IMR-90 (cell line): ENCODE measurements at regions not wholly inside any gene's neighbourhood (a gene's known extent, or its start where the extent isn't known, plus 50 kb on each side); places are given as distances from the start of the nearest gene placed in this dataset.

Source experiments
- ATAC-seq: fragments of 200-7000 bp; cut with Tn5 transposase; 2 replicates; pipeline ENCODE4 v1.9.1; 2020; ENCODE audit warnings: low read depth, mild to moderate bottlenecking, moderate library complexity
- BruUV-seq: library from RNA; stranded (reverse); fragments of 400-500 nt; replicated peaks from 2 replicates; lab custom pipeline; 2021; lab: Mats Ljungman, UMichigan
- CTCF ChIA-PET: fragments of 300-600 bp; formaldehyde crosslinking; extraction: SDS; loops from one replicate; lab custom pipeline; 2021; ENCODE audit warnings: antibody characterized with exemption; lab: Yijun Ruan, JAX
- POLR2A ChIA-PET: fragments of 300-600 bp; sonication (Branson Sonifier 250); formaldehyde crosslinking; loops from one replicate; lab custom pipeline; 2022; ENCODE audit warnings: antibody characterized with exemption; ENCODE audit not compliant: unreplicated experiment; lab: Charles Lee
- DNase-seq: peaks from one replicate; pipeline ENCODE4 v3.0.0; 2013
- H2AFZ ChIP-seq: replicated peaks from 2 replicates; pipeline ENCODE3; 2013; ENCODE audit warnings: low read length, mild to moderate bottlenecking; ENCODE audit not compliant: poor library complexity
- H2AK5ac ChIP-seq: 2 replicates; pipeline ENCODE4 v1.6.1; 2013; ENCODE audit warnings: low read depth, low read length, inconsistent platforms
- H2AK9ac ChIP-seq: replicated peaks from 2 replicates; pipeline ENCODE3; 2013; ENCODE audit warnings: mild to moderate bottlenecking, low read depth, low read length, moderate library complexity; ENCODE audit not compliant: poor library complexity
- H2BK120ac ChIP-seq: 2 replicates; pipeline ENCODE4 v1.6.1; 2013; ENCODE audit warnings: low read depth, low read length, inconsistent platforms
- H2BK15ac ChIP-seq: 3 replicates; pipeline ENCODE4 v1.6.1; 2013; ENCODE audit warnings: low read depth, low read length, inconsistent platforms
- H2BK20ac ChIP-seq: 2 replicates; pipeline ENCODE4 v1.6.1; 2013; ENCODE audit warnings: low read depth, mild to moderate bottlenecking, inconsistent platforms, low read length, moderate library complexity
- H2BK5ac ChIP-seq: 2 replicates; pipeline ENCODE4 v1.6.1; 2013; ENCODE audit warnings: mild to moderate bottlenecking, low read depth, low read length, inconsistent platforms; ENCODE audit not compliant: poor library complexity, severe bottlenecking
- H3K14ac ChIP-seq: replicated peaks from 2 replicates; pipeline ENCODE4 v1.6.1; 2013; ENCODE audit warnings: low read depth, low read length, inconsistent platforms
- H3K18ac ChIP-seq: 2 replicates; pipeline ENCODE4 v1.6.1; 2013; ENCODE audit warnings: low read depth, low read length, control low read depth
- H3K23ac ChIP-seq: 2 replicates; pipeline ENCODE4 v1.6.1; 2013; ENCODE audit warnings: low read depth, low read length, inconsistent platforms
- H3K27ac ChIP-seq: 2 replicates; pipeline ENCODE4 v1.5.1; 2013; ENCODE audit warnings: mild to moderate bottlenecking, control low read depth, low read length; ENCODE audit not compliant: insufficient read depth
- H3K27me3 ChIP-seq: 2 replicates; pipeline ENCODE4 v1.6.1; 2013; ENCODE audit warnings: low read length; ENCODE audit not compliant: control insufficient read depth, insufficient read depth
- H3K36me3 ChIP-seq: 2 replicates; pipeline ENCODE4 v1.6.1; 2013; ENCODE audit warnings: low read length, mixed read lengths; ENCODE audit not compliant: control insufficient read depth, insufficient read depth
- H3K4ac ChIP-seq: 2 replicates; pipeline ENCODE4 v1.6.1; 2013; ENCODE audit warnings: low read depth, low read length, inconsistent platforms
- H3K4me1 ChIP-seq: 2 replicates; pipeline ENCODE4 v1.6.1; 2013; ENCODE audit warnings: low read length, mixed read lengths; ENCODE audit not compliant: control insufficient read depth, insufficient read depth
- H3K4me2 ChIP-seq: 2 replicates; pipeline ENCODE4 v1.6.1; 2013; ENCODE audit warnings: low read depth, mild to moderate bottlenecking, control low read depth, low read length, moderate library complexity
- H3K4me3 ChIP-seq: 2 replicates; pipeline ENCODE4 v1.5.1; 2013; ENCODE audit warnings: low read depth, mild to moderate bottlenecking, control low read depth, low read length, moderate library complexity; ENCODE audit not compliant: insufficient read depth
- H3K56ac ChIP-seq: 2 replicates; pipeline ENCODE4 v1.6.1; 2013; ENCODE audit warnings: low read length, inconsistent platforms; ENCODE audit not compliant: insufficient read depth; ENCODE audit errors: extremely low read depth
- H3K79me1 ChIP-seq, 2 experiments: 2 replicates each; pipeline ENCODE4 v1.6.1; 2013; ENCODE audit warnings: low read length in 2 of 2, inconsistent platforms in 1 of 2, low read depth in 1 of 2
- H3K9ac ChIP-seq: 2 replicates; pipeline ENCODE4 v1.6.1; 2013; ENCODE audit warnings: low read depth, low read length, control low read depth
- H3K9me1 ChIP-seq: 2 replicates; pipeline ENCODE4 v1.6.1; 2013; ENCODE audit warnings: low read length, inconsistent platforms; ENCODE audit not compliant: insufficient read depth
- H3K9me3 ChIP-seq: 2 replicates; pipeline ENCODE4 v1.6.1; 2013; ENCODE audit warnings: low read length; ENCODE audit not compliant: control insufficient read depth, insufficient read depth
- H4K20me1 ChIP-seq: 2 replicates; pipeline ENCODE4 v1.6.1; 2013; ENCODE audit warnings: low read length, inconsistent platforms; ENCODE audit not compliant: insufficient read depth
- H4K5ac ChIP-seq: 2 replicates; pipeline ENCODE4 v1.6.1; 2013; ENCODE audit warnings: mild to moderate bottlenecking, low read depth, low read length, control low read depth
- H4K8ac ChIP-seq, 2 experiments: 2 replicates each; pipeline ENCODE4 v1.6.1; 2013; ENCODE audit warnings: low read depth in 2 of 2, low read length in 2 of 2, control low read depth in 1 of 2, inconsistent platforms in 1 of 2
- H4K91ac ChIP-seq: 2 replicates; pipeline ENCODE4 v1.6.1; 2013; ENCODE audit warnings: low read depth, low read length, inconsistent platforms; ENCODE audit not compliant: insufficient read depth
- BHLHE40 ChIP-seq: fragments of 150-350 bp; IDR thresholded peaks from 2 replicates; pipeline ENCODE4 v1.6.1; 2016; ENCODE audit warnings: mild to moderate bottlenecking, low read depth, low read length
- WGBS, 2 experiments: methylation state at CpG; one replicate each; pipeline versions ENCODE4 v1.1.5 to v1.1.7; 2013; ENCODE audit warnings: missing lambda C conversion rate in 2 of 2; ENCODE audit not compliant: insufficient read length in 1 of 2; ENCODE audit errors: extremely low coverage in 2 of 2; 5-methylcytosine and 5-hydroxymethylcytosine counted together
- dilution Hi-C: fragments of 300-500 bp; cut with HindIII; formaldehyde crosslinking; loops from one replicate; pipeline ENCODE4 v1.14.3; 2018; ENCODE audit warnings: low sequenced_read_pairs; ENCODE audit not compliant: unreplicated experiment
- in situ Hi-C: fragments of 300-500 bp; cut with MboI; formaldehyde crosslinking; loops from 3 replicates; pipeline ENCODE4 v1.14.3; 2019; ENCODE audit warnings: low sequenced_read_pairs, inconsistent platforms, mixed read lengths
- intact Hi-C: fragments of 100-400 bp; cut with micrococcal nuclease; formaldehyde crosslinking; loops from 2 replicates; pipeline ENCODE4 v1.10.0; 2022

GRCh38 chr6:145544514-145544913, 190.8 kb downstream of the EPM2A start:
- no peak for TF ChIP-seq BHLHE40
- H3K4me2 ChIP-seq: no peak overlapping the region
- no peak overlapping the region for H2BK15ac ChIP-seq
- H4K91ac ChIP-seq: no peak overlapping the region
- in situ Hi-C loops (no loop called here), dilution Hi-C loops (no loop called here), intact Hi-C loops (no loop called here)
- no peaks in the 10 kb centered on the region for H4K20me1 ChIP-seq
- no peak overlapping the region for H4K5ac ChIP-seq
- no peak overlapping the region for H3K4me3 ChIP-seq
- no peaks in the 10 kb centered on the region for H3K27me3 ChIP-seq
- no TSS peak for BruUV-seq
- no peak overlapping the region for H2BK120ac ChIP-seq
- CTCF ChIA-PET: no interaction called here
- H3K27ac ChIP-seq: no peak overlapping the region
- H3K36me3 ChIP-seq: no peaks in the 10 kb centered on the region
- POLR2A ChIA-PET: no interaction called here
- H2BK20ac ChIP-seq: no peak overlapping the region
- H3K18ac ChIP-seq: no peak overlapping the region
- H3K9me1 ChIP-seq: no peaks in the 10 kb centered on the region; the same call in 1 of the 2 replicates
- no peak overlapping the region for H2AK9ac ChIP-seq
- ATAC-seq (no peak), DNase-seq (no peak)
- no peak overlapping the region for H3K56ac ChIP-seq
- H4K8ac ChIP-seq: no peak overlapping the region
- H2BK5ac ChIP-seq: no peak overlapping the region
- H3K79me1 ChIP-seq: no peaks in the 10 kb centered on the region
- no peaks in the 10 kb centered on the region; the same call in 1 of the 2 replicates for H3K4me1 ChIP-seq
- H2AK5ac ChIP-seq: no peak overlapping the region
- H3K9ac ChIP-seq: no peak overlapping the region
- no peak overlapping the region for H3K14ac ChIP-seq
- no peaks in the 10 kb centered on the region for H3K9me3 ChIP-seq
- H2AFZ ChIP-seq: no peak overlapping the region
- no peak overlapping the region for H3K23ac ChIP-seq
- no peak overlapping the region for H3K4ac ChIP-seq
- WGBS, 2 experiments: no CpG with 5 or more reads among the region's 2 CpGs
